GM12878 (cell line): ENCODE measurements at regions not wholly inside any gene's neighbourhood (a gene's known extent, or its start where the extent isn't known, plus 50 kb on each side); places are given as distances from the start of the nearest gene placed in this dataset.

Source experiments
- ATAC-seq: fragments of 200-7000 bp; cut with Tn5 transposase; 3 replicates; pipeline ENCODE4 v1.9.1; 2020; ENCODE audit warnings: mild to moderate bottlenecking, moderate library complexity
- BruUV-seq: library from RNA; stranded (reverse); fragments of 400-500 nt; replicated peaks from 2 replicates; lab custom pipeline; 2021; lab: Mats Ljungman, UMichigan
- CTCF ChIA-PET: fragments of 300-600 bp; sonication (Branson Sonifier 250); formaldehyde crosslinking; extraction: SDS; loops from one replicate; lab custom pipeline; 2021; ENCODE audit warnings: inconsistent platforms; lab: Yijun Ruan, JAX
- POLR2A ChIA-PET: fragments of 350-600 bp; formaldehyde crosslinking; extraction: SDS; loops from one replicate; lab custom pipeline; 2021; ENCODE audit warnings: inconsistent platforms; lab: Charles Lee
- RAD21 ChIA-PET: fragments of 300-600 bp; sonication (Branson Sonifier 250); formaldehyde crosslinking; loops from one replicate; lab custom pipeline; 2023; ENCODE audit warnings: antibody characterized with exemption; ENCODE audit not compliant: unreplicated experiment; lab: Charles Lee
- SMC1A ChIA-PET: fragments of 300-600 bp; sonication (Branson Sonifier 250); formaldehyde crosslinking; loops from one replicate; lab custom pipeline; 2023; ENCODE audit not compliant: unreplicated experiment, uncharacterized antibody; lab: Charles Lee
- DNase-seq: peaks from one replicate; pipeline ENCODE4 v3.0.0-alpha.2; 2011; ENCODE audit warnings: low read depth, low spot score
- FAIRE-seq: peaks from 3 replicates; lab custom pipeline; 2011; peaks lifted over from hg19 to GRCh38; lab: Jason Lieb, UNC
- H2AFZ ChIP-seq: 2 replicates; pipeline ENCODE4 v1.6.0; 2011; ENCODE audit warnings: low read depth, low read length, control low read depth; ENCODE audit not compliant: control insufficient read depth
- H3K27ac ChIP-seq: 2 replicates; pipeline ENCODE4 v1.5.1; 2011; ENCODE audit warnings: control low read depth; ENCODE audit not compliant: control insufficient read depth, insufficient read depth
- H3K27me3 ChIP-seq, 2 experiments: replicated peaks in 1 of 2; 2 replicates each; pipeline versions ENCODE4 v1.6.0 to v1.6.1; 2011; ENCODE audit warnings: low read length in 1 of 2; ENCODE audit not compliant: control insufficient read depth in 2 of 2, insufficient read depth in 2 of 2
- H3K36me3 ChIP-seq, 2 experiments: 2 replicates each; pipeline ENCODE4 v1.5.1; 2011; ENCODE audit warnings: low read length in 1 of 2; ENCODE audit not compliant: control insufficient read depth in 2 of 2, insufficient read depth in 2 of 2
- H3K4me1 ChIP-seq: 2 replicates; pipeline ENCODE4 v1.6.1; 2011; ENCODE audit warnings: mild to moderate bottlenecking, low read length, moderate library complexity, mixed read lengths; ENCODE audit not compliant: control insufficient read depth, insufficient read depth
- H3K4me2 ChIP-seq: 2 replicates; pipeline ENCODE4 v1.6.0; 2011; ENCODE audit warnings: control low read depth; ENCODE audit not compliant: control insufficient read depth, insufficient read depth
- H3K4me3 ChIP-seq: fragments of 200-600 bp; sonication (generic); 2 replicates; pipeline ENCODE4 v1.5.1; 2016
- H3K79me2 ChIP-seq: 2 replicates; pipeline ENCODE4 v1.6.0; 2011; ENCODE audit warnings: low read length; ENCODE audit not compliant: control insufficient read depth, insufficient read depth
- H3K9ac ChIP-seq: 2 replicates; pipeline ENCODE4 v1.8.0; 2011; ENCODE audit warnings: low read length, control low read depth, mixed read lengths; ENCODE audit not compliant: control insufficient read depth, insufficient read depth
- H3K9me3 ChIP-seq: replicated peaks from 3 replicates; pipeline ENCODE4 v1.5.1; 2011; ENCODE audit warnings: mild to moderate bottlenecking, low read length; ENCODE audit not compliant: control insufficient read depth, insufficient read depth
- H4K20me1 ChIP-seq: 2 replicates; pipeline ENCODE4 v1.6.0; 2011; ENCODE audit not compliant: control insufficient read depth, insufficient read depth
- BACH1 ChIP-seq: fragments of 450-650 bp; IDR thresholded peaks from 2 replicates; pipeline ENCODE4 v1.6.1; 2017; ENCODE audit warnings: mild to moderate bottlenecking, borderline replicate concordance
- BCL3 ChIP-seq: IDR thresholded peaks from 2 replicates; pipeline ENCODE4 v1.6.1; 2011; ENCODE audit warnings: borderline replicate concordance, low read depth, mild to moderate bottlenecking, moderate library complexity, low read length; ENCODE audit not compliant: insufficient read depth, poor library complexity, severe bottlenecking
- BCLAF1 ChIP-seq: fragments of 450-650 bp; IDR thresholded peaks from 2 replicates; pipeline ENCODE4 v1.6.1; 2017; ENCODE audit warnings: antibody characterized with exemption, mild to moderate bottlenecking, moderate library complexity
- CBFB ChIP-seq: IDR thresholded peaks from 2 replicates; pipeline ENCODE4 v1.6.1; 2016; ENCODE audit warnings: antibody characterized with exemption, low read depth
- EZH2 ChIP-seq: IDR thresholded peaks from 2 replicates; pipeline ENCODE4 v1.6.1; 2012; ENCODE audit warnings: low read depth, mild to moderate bottlenecking, control low read depth, inconsistent platforms, low read length, borderline replicate concordance; ENCODE audit not compliant: control insufficient read depth
- HDAC2 ChIP-seq: fragments of 200-600 bp; sonication (generic); IDR thresholded peaks from 2 replicates; pipeline ENCODE4 v1.6.1; 2017
- MYB ChIP-seq: fragments of 150-350 bp; IDR thresholded peaks from 2 replicates; pipeline ENCODE4 v1.6.1; 2014; ENCODE audit warnings: mild to moderate bottlenecking, low read depth, low read length, borderline replicate concordance
- RAD21 ChIP-seq: IDR thresholded peaks from 2 replicates; pipeline ENCODE4 v1.6.1; 2011; ENCODE audit warnings: mild to moderate bottlenecking, low read depth, low read length, moderate library complexity; ENCODE audit not compliant: insufficient read depth
- RAD51 ChIP-seq: fragments of 450-650 bp; IDR thresholded peaks from 2 replicates; pipeline ENCODE4 v1.6.1; 2016; ENCODE audit warnings: moderate library complexity, mild to moderate bottlenecking, inconsistent platforms
- SKIL ChIP-seq: fragments of 450-650 bp; IDR thresholded peaks from 2 replicates; pipeline ENCODE4 v1.6.1; 2017; ENCODE audit warnings: mild to moderate bottlenecking, low read depth, inconsistent platforms; ENCODE audit not compliant: poor library complexity, severe bottlenecking
- STAT1 ChIP-seq: fragments of 450-650 bp; conservative IDR thresholded peaks from 2 replicates; pipeline ENCODE4 v1.6.1; 2014; ENCODE audit warnings: antibody characterized with exemption, mild to moderate bottlenecking
- ZBTB11 ChIP-seq: fragments of 450-650 bp; formaldehyde crosslinking; IDR thresholded peaks from 2 replicates; pipeline ENCODE4 v1.5.0; 2022; ENCODE audit warnings: mild to moderate bottlenecking, missing genetic modification characterization
- ZNF207 ChIP-seq: fragments of 450-650 bp; IDR thresholded peaks from 2 replicates; pipeline ENCODE4 v1.6.1; 2014; ENCODE audit warnings: antibody characterized with exemption, mild to moderate bottlenecking, borderline replicate concordance
- WGBS: methylation state at CpG from one replicate; pipeline ENCODE4 v1.1.6; 2016; ENCODE audit warnings: low lambda C conversion rate; ENCODE audit not compliant: insufficient replicate concordance, insufficient coverage; ENCODE audit errors: missing lambda C conversion rate; 5-methylcytosine and 5-hydroxymethylcytosine counted together
- in situ Hi-C: fragments of 300-500 bp; cut with MboI; formaldehyde crosslinking; loops from 9 replicates; pipeline ENCODE4 v1.14.3; 2018; ENCODE audit warnings: mixed read lengths
- intact Hi-C: fragments of 100-400 bp; cut with micrococcal nuclease; formaldehyde crosslinking; loops from one replicate; pipeline ENCODE4 v1.14.2; 2022; ENCODE audit not compliant: unreplicated experiment

- Histone ChIP-seq H3K36me3 (no peaks in the 10 kb centered on the region), H4K20me1 (no peaks in the 10 kb centered on the region), H3K9me3 (no peaks in the 10 kb centered on the region), H3K9ac (no peak overlapping the region), H3K4me3 (no peak overlapping the region)
- no TSS peak for BruUV-seq
- RAD21 ChIA-PET: no interaction called here
- in situ Hi-C loops: no loop called here
- TF ChIP-seq SKIL (no peak), RAD51 (no peak), STAT1 (no peak), ZNF207 (no peak), MYB (no peak), BCLAF1 (no peak), BCL3 (no peak), CBFB (no peak), RAD21 (no peak), BACH1 (no peak), HDAC2 (no peak), EZH2 (no peak), ZBTB11 (no peak)
- TF ChIP-seq, all 136 proteins: peak for 0
- whole genome bisulfite sequencing: 65% methylated on average over 15 of the region's 15 CpGs
- no peaks in the 10 kb centered on the region for H3K4me1 ChIP-seq
- no peak overlapping the region for H3K27ac ChIP-seq
- ATAC-seq (no peak), FAIRE-seq (no peak), DNase-seq (no peak)
- ChIA-PET CTCF (no interaction called here), SMC1A (interaction anchor here (1.2 kb wide), 1 partner anchor 135 kb away, joined by 3 read pairs; no protein-coding TSS in a partner anchor), POLR2A (no interaction called here)
- H2AFZ ChIP-seq: no peak overlapping the region
- no peaks in the 10 kb centered on the region for H3K79me2 ChIP-seq
- no peak overlapping the region for H3K4me2 ChIP-seq
- intact Hi-C loops: no loop called here
- peaks cover 0 to 1% of the 10 kb centered on the region in 2 experiments; a peak in 2 of 4 replicates for H3K27me3 ChIP-seq
Measured at GRCh38 chr9:96082516-96083232, 207.2 kb downstream of the ERCC6L2 start.
